DMS 273 (cell line): ENCODE measurements at regions not wholly inside any gene's neighbourhood (a gene's known extent, or its start where the extent isn't known, plus 50 kb on each side); places are given as distances from the start of the nearest gene placed in this dataset.
"Not testable (repeated sequence)": the region's sequence is repeated elsewhere in the genome, so short reads cannot be mapped to it uniquely, and the experiment has no call there.

Experiments
- DNase-seq: peaks from one replicate; lab custom pipeline; 2025; ENCODE audit not compliant: unreplicated experiment; lab: John Stamatoyannopoulos, UW

DNA sequence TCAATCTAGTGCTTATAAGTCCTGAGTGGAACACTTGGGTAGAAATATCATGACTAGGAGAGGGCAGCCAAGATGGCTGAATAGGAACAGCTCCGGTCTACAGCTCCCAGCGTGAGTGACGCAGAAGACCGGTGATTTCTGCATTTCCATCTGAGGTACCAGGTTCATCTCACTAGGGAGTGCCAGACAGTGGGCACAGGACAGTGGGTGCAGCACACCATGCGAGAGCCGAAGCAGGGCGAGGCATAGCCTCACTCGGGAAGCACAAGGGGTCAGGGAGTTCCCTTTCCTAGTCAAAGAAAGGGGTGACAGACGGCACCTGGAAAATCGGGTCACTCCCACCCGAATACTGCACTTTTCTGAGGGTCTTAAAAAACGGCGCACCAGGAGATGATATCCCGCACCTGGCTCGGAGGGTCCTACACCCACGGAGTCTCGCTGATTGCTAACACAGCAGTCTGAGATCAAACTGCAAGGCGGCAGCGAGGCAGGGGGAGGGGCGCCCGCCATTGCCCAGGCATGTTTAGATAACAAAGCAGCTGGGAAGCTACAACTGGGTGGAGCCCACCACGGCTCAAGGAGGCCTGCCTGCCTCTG lies 302.8 kb downstream of the TFAP2B start:
- not testable (repeated sequence) for DNase-seq

DNA sequence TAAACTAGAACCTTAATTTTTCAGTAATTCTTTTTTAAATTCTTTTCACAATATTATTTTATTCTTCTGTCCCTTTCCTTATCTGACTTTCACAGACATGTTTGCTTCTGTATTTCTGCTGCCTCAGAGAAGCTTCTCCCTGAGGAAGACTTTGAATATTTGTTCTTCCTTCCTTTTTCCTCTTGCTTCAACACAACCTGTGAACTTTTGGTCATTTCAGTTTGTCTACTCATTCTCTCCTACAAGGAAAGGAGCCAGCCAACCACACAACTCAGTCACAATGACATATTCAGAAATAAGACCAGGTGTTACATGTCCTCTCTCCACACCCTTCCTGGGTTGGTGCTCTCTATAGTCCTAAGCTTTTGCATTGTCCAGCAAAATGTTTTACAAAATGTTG lies 310.4 kb downstream of the TFAP2B start:
- no peak for DNase-seq

DNA sequence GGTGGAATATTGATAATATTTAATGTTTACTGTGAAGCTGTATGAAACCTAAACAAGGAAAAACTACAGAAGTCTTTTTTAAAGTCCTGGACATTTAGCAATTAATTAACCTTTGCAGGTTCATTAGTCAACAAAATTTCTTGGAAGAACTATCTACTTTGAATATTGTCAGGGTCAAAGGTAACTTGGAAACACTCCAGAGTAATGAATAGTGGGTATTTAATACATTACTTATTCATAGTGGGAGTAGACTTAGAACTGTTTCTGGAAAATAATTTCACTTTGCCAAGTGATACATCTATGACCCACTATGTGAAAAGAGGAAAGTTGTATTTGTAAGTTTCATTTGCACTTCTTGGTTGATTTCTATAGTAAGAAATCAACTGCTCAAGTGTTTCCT lies 319.1 kb downstream of the TFAP2B start:
- no peak for DNase-seq

DNA sequence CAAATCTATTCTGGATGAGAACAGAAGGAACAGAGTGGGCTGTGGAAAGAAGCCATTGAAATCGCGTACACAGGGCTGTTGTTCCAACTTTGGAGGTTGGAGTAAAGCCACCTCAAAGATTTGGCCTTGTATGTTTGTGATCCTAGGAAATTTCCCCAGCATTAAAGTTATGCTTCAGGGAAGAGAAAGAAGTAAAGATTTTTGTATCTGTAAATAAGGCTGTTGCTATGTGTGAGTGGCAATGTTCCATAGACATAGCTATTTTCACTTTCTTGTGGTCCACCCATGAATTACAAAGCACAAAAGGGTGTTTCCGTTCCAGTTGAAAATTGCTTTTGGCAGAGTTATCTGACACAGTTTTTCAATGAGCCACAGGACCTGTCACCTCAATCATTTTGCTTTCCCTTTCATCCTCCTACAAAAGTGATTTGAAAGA lies 321.3 kb downstream of the TFAP2B start:
- DNase-seq, result no peak

DNA sequence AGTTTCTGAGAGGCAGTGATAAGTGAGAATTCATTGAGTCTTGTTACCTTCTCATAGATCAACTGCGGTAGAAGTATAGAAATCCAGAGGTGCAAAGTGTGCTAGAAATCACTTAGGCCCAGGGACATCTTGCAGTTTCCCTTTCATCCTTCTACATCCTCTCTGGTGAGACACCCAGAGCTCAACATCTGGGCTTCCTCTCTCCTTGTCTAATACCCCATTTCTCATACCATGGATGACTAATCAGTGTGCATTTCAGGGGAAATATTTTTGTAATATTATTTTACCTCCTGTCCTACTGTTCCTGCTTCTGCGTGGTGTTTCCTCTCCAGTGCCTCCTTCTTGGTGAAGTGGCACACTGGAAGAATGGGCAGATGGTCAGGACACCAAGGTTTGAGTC lies 322.4 kb downstream of the TFAP2B start:
- no peak for DNase-seq

DNA sequence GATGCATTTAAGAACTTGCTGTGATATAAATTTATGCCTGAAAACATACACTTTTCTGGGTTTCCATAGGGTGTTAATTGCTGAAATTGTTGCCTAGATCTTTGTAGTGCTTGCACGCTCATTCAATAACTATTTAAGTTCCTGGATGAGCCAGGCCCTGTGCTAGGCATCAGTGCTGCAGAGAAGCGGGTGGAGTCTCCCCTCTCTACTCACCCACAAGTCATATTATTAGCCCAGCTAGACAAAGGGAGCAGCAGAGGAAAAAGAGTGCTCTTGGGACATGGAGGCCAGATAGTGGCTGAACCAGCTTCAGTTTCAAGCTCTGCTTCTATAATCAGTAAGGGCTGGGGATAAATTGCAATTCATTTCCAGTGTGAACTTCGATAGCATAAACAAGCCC lies 329.1 kb downstream of the TFAP2B start:
- DNase-seq, result no peak

DNA sequence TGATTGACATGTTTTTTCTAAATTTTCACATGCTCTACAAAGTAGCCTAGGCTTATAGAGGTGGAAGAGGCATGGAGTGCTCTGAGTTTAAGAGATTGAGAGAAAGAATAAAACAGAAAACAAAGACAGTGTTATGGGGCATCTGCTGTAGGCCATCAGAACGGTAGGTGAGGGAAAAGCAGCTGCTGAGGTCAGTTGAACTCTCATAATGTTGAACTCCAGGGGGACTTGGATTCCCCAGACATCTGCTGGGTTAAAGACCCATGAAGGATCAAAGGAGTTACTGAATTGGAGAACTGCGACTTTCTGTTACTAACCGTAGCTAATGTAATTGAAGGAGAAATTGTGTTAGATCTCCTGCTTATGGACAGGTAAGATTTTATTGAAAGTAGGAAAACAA lies 333.9 kb downstream of the TFAP2B start:
- DNase-seq, result no peak

DNA sequence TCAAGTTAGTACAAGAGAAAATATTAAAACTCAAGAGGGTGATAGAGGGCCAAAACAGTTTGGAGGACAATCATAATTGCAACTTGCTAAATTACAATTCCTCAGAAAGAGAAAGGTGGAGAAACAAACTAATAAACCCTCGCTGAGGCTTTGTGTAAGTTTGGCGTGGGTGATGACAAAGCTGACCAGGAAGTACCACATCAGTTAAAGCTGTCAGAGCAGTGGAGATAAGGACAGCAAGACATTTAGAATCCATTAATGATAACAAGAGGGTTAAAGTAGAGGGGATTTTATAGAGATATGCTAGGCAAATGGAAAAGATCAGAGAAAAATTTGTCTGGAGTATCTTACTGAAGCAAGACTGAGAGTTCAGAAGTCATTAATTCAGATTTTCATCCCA lies 334.4 kb downstream of the TFAP2B start:
- no peak for DNase-seq

DNA sequence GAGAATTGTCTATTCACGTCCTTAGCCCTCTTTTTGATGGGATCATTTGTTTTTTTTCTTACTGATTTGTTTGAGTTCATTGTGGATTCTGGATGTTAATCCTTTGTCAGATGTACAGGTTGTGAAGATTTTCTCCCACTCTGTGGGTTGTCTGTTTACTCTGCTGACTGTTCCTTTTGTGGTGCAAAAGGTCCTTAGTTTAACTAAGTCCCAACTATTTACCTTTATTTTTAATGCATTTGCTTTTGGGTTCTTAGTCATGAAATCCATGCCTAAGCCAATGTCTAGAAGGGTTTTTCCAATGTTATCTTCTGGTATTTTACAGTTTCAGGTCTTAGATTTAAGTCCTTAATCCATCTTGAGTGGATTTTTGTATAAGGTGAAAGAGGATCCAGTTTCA lies 336.3 kb downstream of the TFAP2B start:
- not testable (repeated sequence) for DNase-seq

DNA sequence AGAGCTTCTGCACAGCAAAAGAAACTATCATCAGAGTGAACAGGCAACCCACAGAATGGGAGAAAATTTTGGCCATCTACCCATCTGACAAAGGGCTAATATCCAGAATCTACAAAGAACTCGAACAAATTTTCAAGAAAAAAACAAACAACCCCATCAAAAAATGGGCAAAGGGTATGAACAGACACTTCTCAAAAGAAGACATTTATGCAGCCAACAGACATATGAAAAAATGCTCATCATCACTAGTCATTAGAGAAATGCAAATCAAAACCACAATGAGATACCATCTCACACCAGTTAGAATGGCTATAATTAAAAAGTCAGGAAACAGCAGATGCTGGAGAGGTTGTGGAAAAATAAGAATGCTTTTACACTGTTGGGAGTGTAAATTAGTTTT lies 340.6 kb downstream of the TFAP2B start:
- DNase-seq, result not testable (repeated sequence)

DNA sequence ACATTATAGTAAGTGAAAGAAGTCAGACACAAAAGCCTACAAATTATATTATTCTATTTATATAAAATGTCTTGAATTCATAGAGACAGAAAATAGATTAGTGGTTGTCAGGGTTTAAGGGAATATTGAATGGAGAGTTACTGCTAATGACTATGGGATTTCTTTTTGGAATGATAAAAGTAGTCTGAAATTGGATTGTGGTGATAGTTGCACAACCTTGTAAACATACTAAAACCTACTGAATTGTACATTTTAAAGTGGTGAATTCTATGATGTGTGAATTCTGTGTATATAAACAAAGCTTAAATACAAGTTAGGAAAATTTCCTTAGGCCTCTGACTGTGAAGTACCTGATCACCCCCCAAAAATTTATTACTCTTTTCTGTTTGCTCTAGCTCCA lies 343.1 kb downstream of the TFAP2B start:
- no peak for DNase-seq

DNA sequence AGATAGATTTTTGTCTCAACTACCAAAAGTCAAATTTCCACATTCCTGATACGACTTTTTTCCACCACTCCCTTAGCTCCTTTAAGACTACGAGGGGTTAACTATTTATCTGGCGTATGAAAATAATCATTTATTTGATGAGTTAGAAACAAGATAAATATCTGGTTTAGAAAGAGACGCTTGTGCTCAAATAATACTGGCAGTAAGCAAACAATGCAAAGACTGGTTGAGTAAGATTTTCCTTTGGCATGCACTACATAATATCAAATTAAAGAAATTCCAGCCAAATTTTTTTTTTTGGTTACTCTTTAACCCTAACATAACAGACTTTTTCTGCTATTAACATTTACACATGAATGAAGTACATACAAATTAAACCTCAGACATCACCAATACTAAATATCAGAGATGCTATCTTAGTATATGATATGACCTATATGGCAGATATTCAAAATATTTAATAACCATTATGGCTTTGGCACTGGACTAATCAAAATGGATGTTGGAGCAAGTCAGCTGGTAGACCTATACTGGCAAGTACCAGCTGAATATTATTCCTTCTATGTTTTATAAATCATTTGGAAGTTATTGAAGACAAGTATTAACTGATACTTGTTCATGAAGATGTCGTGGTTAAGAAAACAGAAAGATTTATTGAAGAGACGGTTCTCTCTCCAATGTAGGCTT lies 345.3 kb downstream of the TFAP2B start:
- no peak for DNase-seq

DNA sequence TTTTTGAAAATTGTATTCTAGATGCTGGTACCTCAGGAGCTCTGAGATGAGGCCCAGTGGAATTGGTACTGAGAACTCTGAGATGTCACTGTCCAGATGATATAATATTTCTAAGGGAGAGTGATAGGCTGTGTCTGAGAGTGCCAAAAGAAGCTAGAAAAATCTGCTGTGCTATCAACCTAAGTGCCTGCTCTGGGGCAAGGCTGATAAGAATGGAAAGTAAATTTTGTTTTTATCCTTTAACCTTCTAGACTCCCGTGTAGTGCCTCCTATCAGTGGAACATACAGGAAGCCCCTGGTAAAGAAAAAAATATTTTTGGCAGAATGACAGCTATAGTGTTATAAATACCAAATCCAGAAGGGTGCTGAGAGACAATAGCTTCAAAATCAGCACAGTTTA lies 348.2 kb downstream of the TFAP2B start:
- DNase-seq, result no peak

DNA sequence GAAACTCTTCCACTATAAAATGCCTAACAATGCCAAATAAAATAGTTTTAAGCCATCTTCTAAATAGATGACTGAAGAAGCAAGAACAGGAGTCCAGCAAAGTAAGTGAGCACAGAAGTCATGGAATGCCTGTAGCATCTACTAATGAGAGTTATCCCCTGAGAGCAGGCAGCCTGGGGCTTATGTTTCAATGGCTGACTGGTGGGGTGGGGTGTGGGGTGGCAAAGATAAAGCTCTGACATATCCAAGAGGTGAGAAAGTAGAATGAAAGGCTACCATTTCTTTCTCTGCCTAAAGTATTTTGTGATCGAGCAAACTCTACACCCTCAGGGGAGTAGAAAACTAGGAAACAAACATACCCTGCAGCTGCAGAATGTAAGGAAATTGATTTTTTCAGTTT lies 348.8 kb downstream of the TFAP2B start:
- DNase-seq, result no peak

DNA sequence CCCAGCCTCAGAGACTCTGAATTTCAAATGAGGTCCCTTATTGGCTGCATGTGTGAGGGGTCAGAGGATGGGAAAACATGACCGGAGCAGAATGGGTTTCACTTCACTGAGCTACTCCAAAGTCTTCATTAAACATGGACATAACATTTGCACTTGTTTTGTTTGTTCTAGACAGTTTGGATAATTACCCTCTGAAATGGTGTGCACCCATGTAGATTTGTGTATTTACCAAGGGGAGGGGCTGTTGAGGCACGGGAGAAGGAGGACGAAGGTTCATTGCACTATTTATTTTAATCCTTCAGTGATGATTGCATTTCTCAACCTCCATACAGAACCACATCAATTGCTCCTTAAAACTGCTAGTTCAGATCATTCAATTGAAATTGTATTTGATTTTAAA lies 364.2 kb downstream of the TFAP2B start:
- DNase-seq, result no peak

DNA sequence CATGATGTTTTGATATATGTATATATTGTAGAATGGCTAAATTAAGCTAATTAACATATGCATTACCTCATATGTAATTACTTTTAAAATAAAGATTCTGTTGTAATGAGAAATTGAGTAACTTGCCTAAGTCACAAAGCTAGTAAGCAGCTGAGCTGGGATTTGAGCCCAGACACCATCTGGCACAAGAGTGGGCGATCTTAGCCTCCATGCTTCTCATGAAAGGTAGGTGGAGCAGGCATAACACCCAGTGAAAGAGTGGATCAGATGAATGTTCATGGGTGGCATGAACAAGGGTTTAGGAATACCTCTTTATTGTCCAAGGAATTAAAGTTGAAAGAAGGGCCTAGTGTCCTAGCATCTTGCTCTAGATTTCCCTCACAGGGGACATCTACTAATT lies 365.4 kb downstream of the TFAP2B start:
- DNase-seq, result no peak

DNA sequence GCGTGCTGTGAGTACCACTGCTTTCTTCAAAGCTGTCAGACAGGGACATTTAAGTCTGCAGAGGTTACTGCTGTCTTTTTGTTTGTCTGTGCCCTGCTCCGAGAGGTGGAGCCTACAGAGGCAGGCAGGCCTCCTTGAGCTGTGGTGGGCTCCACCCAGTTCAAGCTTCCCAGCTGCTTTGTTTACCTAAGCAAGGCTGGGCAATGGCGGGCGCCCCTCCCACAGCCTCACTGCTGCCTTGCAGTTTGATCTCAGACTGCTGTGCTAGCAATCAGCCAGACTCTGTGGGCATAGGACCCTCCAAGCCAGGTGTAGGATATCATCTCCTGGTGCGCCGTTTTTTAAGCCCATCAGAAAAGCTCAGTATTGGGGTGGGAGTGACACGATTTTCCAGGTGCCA lies 374.5 kb downstream of the TFAP2B start:
- DNase-seq, result not testable (repeated sequence)

DNA sequence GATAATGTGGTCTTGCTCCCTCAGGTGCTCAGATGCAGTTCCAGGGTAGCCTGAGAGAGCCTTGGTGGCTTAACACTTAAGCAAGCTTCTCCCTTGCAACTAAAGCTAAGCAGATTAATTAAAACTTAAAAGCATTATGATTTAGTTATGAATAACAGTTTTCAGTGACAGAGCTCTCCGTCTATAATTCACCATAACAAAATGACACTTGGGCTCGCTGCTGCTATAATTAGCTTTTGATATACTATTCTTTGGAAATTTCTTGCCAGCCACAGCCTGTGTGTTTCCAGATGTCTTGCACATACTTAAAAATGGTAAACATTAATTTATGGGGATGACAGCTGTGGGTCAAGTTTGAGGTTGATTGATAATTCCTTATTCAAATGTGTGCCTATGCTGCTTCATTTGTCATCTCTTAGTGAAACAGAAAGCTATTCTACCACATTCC lies 380.5 kb downstream of the TFAP2B start:
- DNase-seq, result no peak

DNA sequence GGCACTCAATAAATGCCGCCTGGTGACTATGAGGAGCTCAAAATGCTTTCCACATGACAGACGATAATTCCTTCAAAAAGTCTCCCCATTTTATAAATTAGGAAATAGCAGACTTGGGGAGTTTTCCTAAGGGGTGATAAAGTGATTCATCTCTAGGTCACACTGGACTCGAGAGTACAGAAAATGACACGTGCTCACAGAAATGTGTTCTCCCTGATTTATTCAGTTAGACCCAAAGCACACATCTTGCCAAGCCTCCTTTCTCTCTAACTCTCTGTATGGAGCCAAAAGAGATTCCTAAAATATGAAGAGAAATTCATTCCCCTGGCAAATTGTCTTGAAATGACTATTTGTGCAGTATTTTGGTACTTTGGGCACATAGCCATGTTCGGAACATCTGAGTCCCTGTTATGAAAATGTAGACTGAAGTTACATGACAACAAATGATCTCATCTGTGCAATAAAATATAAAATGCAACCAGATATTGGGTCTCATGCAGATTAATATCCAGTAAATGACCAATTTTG lies 381.1 kb downstream of the TFAP2B start:
- DNase-seq, result no peak

DNA sequence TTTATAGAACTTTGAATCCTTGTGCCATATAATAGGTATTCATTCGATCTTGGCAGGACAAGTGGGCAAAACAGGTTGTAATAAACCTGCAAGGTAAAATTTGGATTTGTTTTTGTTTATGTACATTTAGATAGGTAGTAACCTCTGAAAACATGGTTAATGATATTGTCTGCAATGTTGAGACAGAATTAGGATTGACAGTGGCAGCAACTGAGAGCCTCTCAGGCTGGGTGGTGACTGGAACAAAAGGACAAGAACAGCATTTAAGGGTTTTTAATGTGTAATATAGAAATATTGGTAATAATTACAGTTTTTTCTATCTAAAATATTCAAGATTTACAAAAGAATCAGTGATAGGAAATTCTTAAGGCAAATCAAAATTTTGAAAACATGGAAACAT lies 382.0 kb downstream of the TFAP2B start:
- DNase-seq, result no peak

DNA sequence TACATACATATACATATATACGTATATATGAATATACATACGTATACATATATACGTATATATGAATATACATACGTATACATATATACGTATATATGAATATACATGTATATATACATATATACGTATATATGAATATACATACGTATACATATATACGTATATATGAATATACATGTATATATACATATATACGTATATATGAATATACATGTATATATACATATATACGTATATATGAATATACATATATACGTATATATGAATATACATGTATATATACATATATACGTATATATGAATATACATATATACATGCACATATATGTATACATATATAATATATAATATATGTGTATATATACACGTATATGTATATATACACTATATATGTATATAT lies 384.0 kb downstream of the TFAP2B start:
- not testable (repeated sequence) for DNase-seq

DNA sequence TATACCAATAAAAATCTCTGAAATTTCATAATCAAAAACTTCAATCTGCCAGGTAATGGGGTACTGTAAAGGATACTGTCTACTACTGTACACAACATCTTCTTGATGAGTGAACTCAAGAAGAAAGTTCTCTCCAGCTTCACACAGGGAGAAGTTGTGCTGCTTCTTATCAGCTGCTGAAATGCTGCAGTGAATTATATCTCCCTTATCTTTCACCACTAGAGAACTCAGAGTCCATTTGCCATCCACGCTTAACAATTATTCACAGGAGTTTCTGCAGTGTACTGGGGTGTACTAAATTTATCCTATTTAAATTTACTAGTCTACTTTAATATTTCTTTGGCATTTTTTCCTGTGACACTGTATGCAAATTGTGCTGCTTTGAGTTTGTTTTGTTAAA lies 384.8 kb downstream of the TFAP2B start:
- no peak for DNase-seq

DNA sequence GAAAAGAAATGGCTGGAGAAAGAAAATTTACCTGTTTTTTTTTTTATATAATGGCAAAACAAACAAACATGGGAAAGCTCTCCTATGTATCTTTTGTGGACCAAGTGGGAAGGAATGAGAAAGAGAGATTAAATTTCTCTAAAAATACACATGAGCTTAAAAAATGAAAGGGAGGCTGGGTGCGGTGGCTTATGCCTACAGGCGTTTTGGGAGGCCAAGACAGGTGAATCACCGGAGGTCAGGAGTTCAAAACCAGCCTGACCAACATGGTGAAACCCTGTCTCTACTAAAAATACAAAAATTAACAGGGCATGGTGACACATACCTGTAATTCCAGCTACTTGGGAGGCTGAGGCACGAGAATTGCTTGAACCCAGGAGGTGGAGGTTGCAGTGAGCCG lies 388.0 kb downstream of the TFAP2B start:
- DNase-seq, result not testable (repeated sequence)
